Fibroblast of mammary gland (primary cell): ENCODE measurements at regions not wholly inside any gene's neighbourhood (a gene's known extent, or its start where the extent isn't known, plus 50 kb on each side); places are given as distances from the start of the nearest gene placed in this dataset.

Experiments
- DNase-seq: peaks from one replicate; pipeline ENCODE4 v3.0.0-alpha.2; 2010; ENCODE audit warnings: low read depth
- H3K4me3 ChIP-seq: 2 replicates; pipeline ENCODE4 v1.5.1; 2011; ENCODE audit warnings: low read depth, mild to moderate bottlenecking, low read length, moderate library complexity; ENCODE audit not compliant: control insufficient read depth
- TF ChIP-seq, protein P1 (sequence below): conservative IDR thresholded peaks from 2 replicates; pipeline ENCODE4 v1.5.1; 2011; ENCODE audit warnings: low read depth, low read length, inconsistent platforms; ENCODE audit not compliant: control insufficient read depth, insufficient read depth

DNA sequence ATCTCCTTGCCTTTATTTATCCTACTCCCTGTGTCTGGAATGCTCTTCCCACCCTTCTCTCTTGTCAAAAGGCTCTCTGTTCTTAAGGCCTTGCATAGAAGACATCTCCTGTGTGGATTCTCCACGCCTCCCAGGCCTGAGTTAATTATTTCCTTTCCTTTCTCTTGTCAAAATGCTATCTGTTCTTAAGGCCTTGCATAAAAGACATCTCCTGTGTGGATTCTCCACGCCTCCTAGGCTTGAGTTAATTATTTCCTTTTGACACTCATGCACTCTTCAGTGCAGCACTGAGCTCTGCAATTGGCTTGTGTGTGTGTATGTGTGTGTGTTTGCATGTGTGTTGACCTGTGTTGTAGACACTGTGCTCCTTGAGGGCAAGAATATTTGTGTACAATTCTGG, 52.1 kb upstream of the DCD start:
- DNase-seq: no peak
- TF ChIP-seq, protein P1, sequence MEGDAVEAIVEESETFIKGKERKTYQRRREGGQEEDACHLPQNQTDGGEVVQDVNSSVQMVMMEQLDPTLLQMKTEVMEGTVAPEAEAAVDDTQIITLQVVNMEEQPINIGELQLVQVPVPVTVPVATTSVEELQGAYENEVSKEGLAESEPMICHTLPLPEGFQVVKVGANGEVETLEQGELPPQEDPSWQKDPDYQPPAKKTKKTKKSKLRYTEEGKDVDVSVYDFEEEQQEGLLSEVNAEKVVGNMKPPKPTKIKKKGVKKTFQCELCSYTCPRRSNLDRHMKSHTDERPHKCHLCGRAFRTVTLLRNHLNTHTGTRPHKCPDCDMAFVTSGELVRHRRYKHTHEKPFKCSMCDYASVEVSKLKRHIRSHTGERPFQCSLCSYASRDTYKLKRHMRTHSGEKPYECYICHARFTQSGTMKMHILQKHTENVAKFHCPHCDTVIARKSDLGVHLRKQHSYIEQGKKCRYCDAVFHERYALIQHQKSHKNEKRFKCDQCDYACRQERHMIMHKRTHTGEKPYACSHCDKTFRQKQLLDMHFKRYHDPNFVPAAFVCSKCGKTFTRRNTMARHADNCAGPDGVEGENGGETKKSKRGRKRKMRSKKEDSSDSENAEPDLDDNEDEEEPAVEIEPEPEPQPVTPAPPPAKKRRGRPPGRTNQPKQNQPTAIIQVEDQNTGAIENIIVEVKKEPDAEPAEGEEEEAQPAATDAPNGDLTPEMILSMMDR: no peak
- no peak overlapping the region for H3K4me3 ChIP-seq
